ENCODE measurements at regions not wholly inside any gene's neighbourhood (a gene's known extent, or its start where the extent isn't known, plus 50 kb on each side); places are given as distances from the start of the nearest gene placed in this dataset.

DNA sequence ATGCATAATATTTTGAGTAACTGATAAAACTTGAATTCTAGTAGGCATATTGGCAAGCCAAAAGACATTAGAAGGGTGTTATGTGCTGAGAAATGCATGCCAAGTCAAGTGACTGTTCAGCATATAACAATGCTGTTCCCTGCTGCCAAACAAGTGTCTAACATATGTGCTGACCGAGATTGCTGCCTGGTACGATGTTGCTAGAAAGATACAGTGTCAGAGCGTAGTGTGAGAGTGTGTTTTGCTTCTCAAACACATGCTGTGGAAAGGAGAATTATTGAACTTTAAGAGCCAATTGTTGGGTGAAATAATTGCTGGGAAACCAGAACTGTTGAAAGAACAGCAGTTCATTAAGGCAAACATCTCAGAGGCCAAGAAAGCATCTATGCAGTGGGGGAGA is 71.3 kb upstream of the GRIA4 start:
- TF ChIP-seq, protein P1, sequence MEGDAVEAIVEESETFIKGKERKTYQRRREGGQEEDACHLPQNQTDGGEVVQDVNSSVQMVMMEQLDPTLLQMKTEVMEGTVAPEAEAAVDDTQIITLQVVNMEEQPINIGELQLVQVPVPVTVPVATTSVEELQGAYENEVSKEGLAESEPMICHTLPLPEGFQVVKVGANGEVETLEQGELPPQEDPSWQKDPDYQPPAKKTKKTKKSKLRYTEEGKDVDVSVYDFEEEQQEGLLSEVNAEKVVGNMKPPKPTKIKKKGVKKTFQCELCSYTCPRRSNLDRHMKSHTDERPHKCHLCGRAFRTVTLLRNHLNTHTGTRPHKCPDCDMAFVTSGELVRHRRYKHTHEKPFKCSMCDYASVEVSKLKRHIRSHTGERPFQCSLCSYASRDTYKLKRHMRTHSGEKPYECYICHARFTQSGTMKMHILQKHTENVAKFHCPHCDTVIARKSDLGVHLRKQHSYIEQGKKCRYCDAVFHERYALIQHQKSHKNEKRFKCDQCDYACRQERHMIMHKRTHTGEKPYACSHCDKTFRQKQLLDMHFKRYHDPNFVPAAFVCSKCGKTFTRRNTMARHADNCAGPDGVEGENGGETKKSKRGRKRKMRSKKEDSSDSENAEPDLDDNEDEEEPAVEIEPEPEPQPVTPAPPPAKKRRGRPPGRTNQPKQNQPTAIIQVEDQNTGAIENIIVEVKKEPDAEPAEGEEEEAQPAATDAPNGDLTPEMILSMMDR (IDR thresholded peaks at IDR 0.05) = no peak
- no peak for TF ChIP-seq POLR2A (IDR thresholded peaks at IDR 0.05)

All from lower leg skin (tissue), 3 donors.